Osteocyte (in vitro differentiated cells): ENCODE measurements at regions not wholly inside any gene's neighbourhood (a gene's known extent, or its start where the extent isn't known, plus 50 kb on each side); places are given as distances from the start of the nearest gene placed in this dataset.

Experiments
- DNase-seq: peaks from one replicate; pipeline ENCODE4 v3.0.0; 2021; ENCODE audit warnings: mixed read lengths; ENCODE audit not compliant: unreplicated experiment; ENCODE audit errors: extremely low spot score
- H3K27ac Mint-ChIP-seq: one replicate; pipeline ENCODE4 v1.8.0; 2021; ENCODE audit warnings: mild to moderate bottlenecking, mixed read lengths; ENCODE audit not compliant: unreplicated experiment
- H3K27me3 Mint-ChIP-seq: one replicate; pipeline ENCODE4 v1.8.0; 2021; ENCODE audit warnings: mixed read lengths; ENCODE audit not compliant: unreplicated experiment
- H3K36me3 Mint-ChIP-seq: one replicate; pipeline ENCODE4 v1.8.0; 2021; ENCODE audit warnings: mixed read lengths; ENCODE audit not compliant: unreplicated experiment
- H3K4me1 Mint-ChIP-seq: one replicate; pipeline ENCODE4 v1.8.0; 2021; ENCODE audit warnings: mixed read lengths; ENCODE audit not compliant: unreplicated experiment
- H3K4me3 Mint-ChIP-seq: one replicate; pipeline ENCODE4 v1.8.0; 2021; ENCODE audit warnings: mild to moderate bottlenecking, moderate library complexity, mixed read lengths; ENCODE audit not compliant: unreplicated experiment
- H3K9me3 Mint-ChIP-seq: one replicate; pipeline ENCODE4 v1.8.0; 2021; ENCODE audit warnings: mixed read lengths; ENCODE audit not compliant: unreplicated experiment
- TF ChIP-seq, protein P1 (sequence below): fragments of 200-600 bp; sonication (generic); IDR thresholded peaks from 2 replicates; pipeline ENCODE4 v1.5.0; 2021; ENCODE audit warnings: antibody characterized with exemption, mild to moderate bottlenecking, moderate library complexity

GRCh38 chr12:23342407-23342806 lies 607.1 kb downstream of the SOX5 start:
- no peak for DNase-seq
- Mint-ChIP-seq H3K4me3 (no peak overlapping the region), H3K4me1 (no peaks in the 10 kb centered on the region), H3K9me3 (peaks cover 4% of the 10 kb centered on the region), H3K27me3 (peaks cover 11% of the 10 kb centered on the region), H3K36me3 (no peaks in the 10 kb centered on the region), H3K27ac (no peak overlapping the region)
- TF ChIP-seq, protein P1, sequence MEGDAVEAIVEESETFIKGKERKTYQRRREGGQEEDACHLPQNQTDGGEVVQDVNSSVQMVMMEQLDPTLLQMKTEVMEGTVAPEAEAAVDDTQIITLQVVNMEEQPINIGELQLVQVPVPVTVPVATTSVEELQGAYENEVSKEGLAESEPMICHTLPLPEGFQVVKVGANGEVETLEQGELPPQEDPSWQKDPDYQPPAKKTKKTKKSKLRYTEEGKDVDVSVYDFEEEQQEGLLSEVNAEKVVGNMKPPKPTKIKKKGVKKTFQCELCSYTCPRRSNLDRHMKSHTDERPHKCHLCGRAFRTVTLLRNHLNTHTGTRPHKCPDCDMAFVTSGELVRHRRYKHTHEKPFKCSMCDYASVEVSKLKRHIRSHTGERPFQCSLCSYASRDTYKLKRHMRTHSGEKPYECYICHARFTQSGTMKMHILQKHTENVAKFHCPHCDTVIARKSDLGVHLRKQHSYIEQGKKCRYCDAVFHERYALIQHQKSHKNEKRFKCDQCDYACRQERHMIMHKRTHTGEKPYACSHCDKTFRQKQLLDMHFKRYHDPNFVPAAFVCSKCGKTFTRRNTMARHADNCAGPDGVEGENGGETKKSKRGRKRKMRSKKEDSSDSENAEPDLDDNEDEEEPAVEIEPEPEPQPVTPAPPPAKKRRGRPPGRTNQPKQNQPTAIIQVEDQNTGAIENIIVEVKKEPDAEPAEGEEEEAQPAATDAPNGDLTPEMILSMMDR: no peak

DNA sequence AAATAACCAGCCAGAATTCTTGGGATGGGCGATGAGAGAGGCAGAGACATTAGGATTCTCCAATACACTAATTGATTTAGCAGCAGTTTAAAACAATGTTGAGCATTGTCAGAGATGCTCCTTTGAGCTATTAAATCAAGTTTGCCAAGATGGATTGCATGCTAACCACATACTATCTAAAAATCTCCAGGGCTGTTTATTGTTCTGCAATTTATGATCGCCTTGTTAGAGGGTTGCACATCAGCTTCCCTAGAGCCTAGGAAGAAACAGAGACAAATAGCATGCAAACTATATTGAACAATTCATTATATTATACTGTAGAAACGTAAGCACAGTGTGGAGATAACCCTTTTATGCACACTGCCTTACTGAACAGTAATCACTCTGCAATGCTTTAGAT lies 599.9 kb downstream of the SOX5 start:
- Mint-ChIP-seq H3K4me1 (no peaks in the 10 kb centered on the region), H3K27me3 (peaks cover 9% of the 10 kb centered on the region), H3K9me3 (peaks cover 4% of the 10 kb centered on the region), H3K4me3 (no peak overlapping the region), H3K27ac (no peak overlapping the region), H3K36me3 (no peaks in the 10 kb centered on the region)
- DNase-seq: no peak
- TF ChIP-seq, protein P1: no peak

DNA sequence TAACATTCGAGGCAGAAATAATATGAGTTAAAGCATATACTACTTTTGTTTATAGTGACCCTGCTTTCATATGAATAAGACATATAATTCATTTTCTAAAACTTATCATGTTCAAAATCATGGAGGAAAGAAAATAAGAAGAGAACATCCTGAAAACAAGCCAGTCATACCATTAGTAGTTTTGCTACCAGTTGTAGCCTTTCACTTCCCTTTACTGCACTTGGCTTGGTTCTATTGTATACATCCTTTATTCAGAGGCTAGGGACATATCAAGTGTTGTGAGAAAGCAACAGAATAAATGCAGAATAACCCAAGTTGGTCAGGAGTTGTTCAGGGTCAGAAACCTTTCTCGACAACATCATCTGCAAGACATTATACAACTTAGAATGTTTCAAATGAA lies 598.7 kb downstream of the SOX5 start:
- DNase-seq: no peak
- peaks cover 4% of the 10 kb centered on the region for H3K9me3 Mint-ChIP-seq
- H3K36me3 Mint-ChIP-seq: no peaks in the 10 kb centered on the region
- H3K27me3 Mint-ChIP-seq: peaks cover 9% of the 10 kb centered on the region
- TF ChIP-seq, protein P1: no peak
- H3K4me1 Mint-ChIP-seq: no peaks in the 10 kb centered on the region
- H3K27ac Mint-ChIP-seq: no peak overlapping the region
- no peak overlapping the region for H3K4me3 Mint-ChIP-seq

DNA sequence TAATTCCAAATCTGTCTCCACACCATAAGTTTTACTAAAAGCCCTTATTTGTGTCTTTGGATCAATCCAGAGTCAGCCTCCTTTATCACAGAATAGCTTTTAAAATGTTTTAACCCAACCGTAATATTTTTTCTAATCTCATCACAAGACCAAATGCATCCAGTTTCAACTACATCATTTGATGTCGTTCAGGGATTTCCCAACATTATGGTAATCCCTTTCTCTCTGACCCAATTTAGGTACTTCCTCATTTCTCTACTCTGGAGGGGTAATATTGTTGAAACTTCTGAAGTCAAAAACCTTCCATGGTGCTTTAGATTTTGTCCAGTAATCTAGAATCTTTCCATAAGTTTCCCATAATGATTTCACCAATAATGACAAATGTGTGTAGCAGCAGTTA lies 596.8 kb downstream of the SOX5 start:
- DNase-seq: no peak
- Mint-ChIP-seq H3K9me3 (no peaks in the 10 kb centered on the region), H3K27me3 (peaks cover 6% of the 10 kb centered on the region), H3K4me3 (no peak overlapping the region), H3K27ac (no peak overlapping the region), H3K36me3 (no peaks in the 10 kb centered on the region), H3K4me1 (no peaks in the 10 kb centered on the region)
- TF ChIP-seq, protein P1: no peak

DNA sequence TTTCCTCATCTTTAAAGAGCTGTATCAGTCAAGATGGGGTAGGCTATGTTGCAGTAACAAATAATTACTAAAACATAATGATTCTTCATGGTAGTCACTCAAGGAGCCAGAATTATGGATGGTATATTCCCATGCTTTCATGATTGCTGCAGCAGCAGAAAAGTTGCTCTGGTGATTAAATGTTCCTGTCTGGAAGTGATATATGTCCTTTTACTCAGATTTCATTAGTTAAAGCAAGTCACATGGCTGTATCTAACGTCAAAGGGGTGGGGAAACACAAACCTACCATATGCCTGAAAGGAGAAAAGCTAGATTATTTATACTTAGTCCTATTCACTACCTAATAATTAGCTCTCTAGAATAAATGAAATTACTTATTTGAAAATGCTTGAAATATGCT lies 594.7 kb downstream of the SOX5 start:
- peaks cover 6% of the 10 kb centered on the region for H3K27me3 Mint-ChIP-seq
- no peak for DNase-seq
- H3K4me3 Mint-ChIP-seq: no peak overlapping the region
- H3K36me3 Mint-ChIP-seq: no peaks in the 10 kb centered on the region
- H3K9me3 Mint-ChIP-seq: no peaks in the 10 kb centered on the region
- no peak overlapping the region for H3K27ac Mint-ChIP-seq
- TF ChIP-seq, protein P1: no peak
- H3K4me1 Mint-ChIP-seq: no peaks in the 10 kb centered on the region
